Natural killer cell (primary cell): ENCODE measurements at regions not wholly inside any gene's neighbourhood (a gene's known extent, or its start where the extent isn't known, plus 50 kb on each side); places are given as distances from the start of the nearest gene placed in this dataset.
"Not testable (repeated sequence)": the region's sequence is repeated elsewhere in the genome, so short reads cannot be mapped to it uniquely, and the experiment has no call there.

ENCODE experiments used
- ATAC-seq, 3 donors: fragments of 150-1000 bp in 2 of 3; fragments of 200-7000 bp in 1 of 3; cut with Tn5 transposase; 1 replicate in 1 of 3; 2 replicates in 2 of 3; pipeline ENCODE4 v1.10.0; 2021; ENCODE audit warnings: mild to moderate bottlenecking in 2 of 3, moderate library complexity in 2 of 3
- DNase-seq, 2 donors: peaks; one replicate each; pipeline versions ENCODE4 v3.0.0 to v3.0.0-alpha.2; 2013 to 2021; ENCODE audit warnings: mixed read lengths in 1 of 2
- H3K27ac ChIP-seq: one replicate; pipeline ENCODE4 v1.5.1; 2013; ENCODE audit warnings: mild to moderate bottlenecking, low read length
- H3K27me3 ChIP-seq: one replicate; pipeline ENCODE4 v1.6.1; 2013; ENCODE audit warnings: low read length; ENCODE audit not compliant: control insufficient read depth, insufficient read depth
- H3K36me3 ChIP-seq: one replicate; pipeline ENCODE4 v1.6.1; 2013; ENCODE audit warnings: low read length; ENCODE audit not compliant: control insufficient read depth, insufficient read depth
- H3K4me1 ChIP-seq: one replicate; pipeline ENCODE4 v1.6.1; 2013; ENCODE audit warnings: low read length; ENCODE audit not compliant: control insufficient read depth, insufficient read depth
- H3K4me3 ChIP-seq: one replicate; pipeline ENCODE4 v1.5.1; 2013; ENCODE audit warnings: low read length
- H3K9me3 ChIP-seq: one replicate; pipeline ENCODE4 v1.6.1; 2013; ENCODE audit warnings: low read length; ENCODE audit not compliant: control insufficient read depth, insufficient read depth
- H3K27ac Mint-ChIP-seq, 2 donors: one replicate each; pipeline ENCODE4 v1.8.0; 2022; ENCODE audit warnings: mild to moderate bottlenecking in 2 of 2, mixed read lengths in 2 of 2, moderate library complexity in 1 of 2
- H3K27me3 Mint-ChIP-seq, 2 donors: one replicate each; pipeline ENCODE4 v1.8.0; 2022; ENCODE audit warnings: low read depth in 2 of 2, mixed read lengths in 2 of 2
- H3K36me3 Mint-ChIP-seq: one replicate; pipeline ENCODE4 v1.8.0; 2022; ENCODE audit warnings: mixed read lengths
- H3K4me1 Mint-ChIP-seq, 2 donors: one replicate each; pipeline ENCODE4 v1.8.0; 2022; ENCODE audit warnings: mixed read lengths in 2 of 2
- H3K4me3 Mint-ChIP-seq: one replicate; pipeline ENCODE4 v1.8.0; 2022; ENCODE audit warnings: mild to moderate bottlenecking, moderate library complexity, mixed read lengths
- H3K9me3 Mint-ChIP-seq, 2 donors: one replicate each; pipeline ENCODE4 v1.8.0; 2022; ENCODE audit warnings: mixed read lengths in 2 of 2
- WGBS: methylation state at CpG from one replicate; pipeline ENCODE4 v1.1.7; 2013; ENCODE audit warnings: missing lambda C conversion rate; ENCODE audit not compliant: insufficient coverage; 5-methylcytosine and 5-hydroxymethylcytosine counted together
- intact Hi-C: fragments of 100-400 bp; cut with micrococcal nuclease; formaldehyde crosslinking; loops from one replicate; pipeline ENCODE4 v1.14.2; 2022
- TF ChIP-seq, protein P1 (sequence below): fragments of 200-600 bp; IDR thresholded peaks from one replicate; pipeline ENCODE4 v1.8.0; 2022; ENCODE audit warnings: antibody characterized with exemption

DNA sequence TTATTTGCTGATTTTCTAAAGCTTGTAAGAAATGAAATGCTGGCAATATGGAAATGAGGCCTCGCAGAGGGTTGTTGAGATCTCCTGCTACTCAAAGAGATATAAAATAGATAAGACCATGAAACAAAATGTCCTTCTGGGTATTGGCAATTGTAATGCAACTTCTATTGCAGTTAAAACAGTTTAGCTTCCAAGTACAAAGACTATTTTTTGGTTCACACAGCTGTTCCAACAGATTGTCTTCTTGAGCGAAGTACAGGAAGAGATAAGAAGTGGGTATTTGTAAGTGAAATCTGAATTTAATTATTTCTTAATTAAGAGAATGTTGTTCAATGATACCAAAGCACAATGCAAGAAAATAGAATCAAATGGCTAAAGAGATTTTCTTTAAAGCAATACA, 801.5 kb upstream of the GBE1 start:
- no peaks in the 10 kb centered on the region for H3K36me3 ChIP-seq
- H3K4me3 ChIP-seq: no peak overlapping the region
- H3K4me1 Mint-ChIP-seq: no peaks in the 10 kb centered on the region
- no peak overlapping the region for H3K4me3 Mint-ChIP-seq
- TF ChIP-seq, protein P1, sequence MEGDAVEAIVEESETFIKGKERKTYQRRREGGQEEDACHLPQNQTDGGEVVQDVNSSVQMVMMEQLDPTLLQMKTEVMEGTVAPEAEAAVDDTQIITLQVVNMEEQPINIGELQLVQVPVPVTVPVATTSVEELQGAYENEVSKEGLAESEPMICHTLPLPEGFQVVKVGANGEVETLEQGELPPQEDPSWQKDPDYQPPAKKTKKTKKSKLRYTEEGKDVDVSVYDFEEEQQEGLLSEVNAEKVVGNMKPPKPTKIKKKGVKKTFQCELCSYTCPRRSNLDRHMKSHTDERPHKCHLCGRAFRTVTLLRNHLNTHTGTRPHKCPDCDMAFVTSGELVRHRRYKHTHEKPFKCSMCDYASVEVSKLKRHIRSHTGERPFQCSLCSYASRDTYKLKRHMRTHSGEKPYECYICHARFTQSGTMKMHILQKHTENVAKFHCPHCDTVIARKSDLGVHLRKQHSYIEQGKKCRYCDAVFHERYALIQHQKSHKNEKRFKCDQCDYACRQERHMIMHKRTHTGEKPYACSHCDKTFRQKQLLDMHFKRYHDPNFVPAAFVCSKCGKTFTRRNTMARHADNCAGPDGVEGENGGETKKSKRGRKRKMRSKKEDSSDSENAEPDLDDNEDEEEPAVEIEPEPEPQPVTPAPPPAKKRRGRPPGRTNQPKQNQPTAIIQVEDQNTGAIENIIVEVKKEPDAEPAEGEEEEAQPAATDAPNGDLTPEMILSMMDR: no peak
- ATAC-seq: no peak
- intact Hi-C loops: no loop called here
- no peak overlapping the region for H3K27ac ChIP-seq
- H3K9me3 ChIP-seq: peaks cover 11% of the 10 kb centered on the region
- no peaks in the 10 kb centered on the region for H3K27me3 ChIP-seq
- peaks cover 11 to 12% of the 10 kb centered on the region in 2 donors for H3K9me3 Mint-ChIP-seq
- 89% methylated on average over 1 of the region's 2 CpGs for WGBS
- H3K36me3 Mint-ChIP-seq: no peaks in the 10 kb centered on the region
- no peaks in the 10 kb centered on the region for H3K27me3 Mint-ChIP-seq
- H3K27ac Mint-ChIP-seq: no peak overlapping the region
- DNase-seq: no peak
- H3K4me1 ChIP-seq: no peaks in the 10 kb centered on the region

DNA sequence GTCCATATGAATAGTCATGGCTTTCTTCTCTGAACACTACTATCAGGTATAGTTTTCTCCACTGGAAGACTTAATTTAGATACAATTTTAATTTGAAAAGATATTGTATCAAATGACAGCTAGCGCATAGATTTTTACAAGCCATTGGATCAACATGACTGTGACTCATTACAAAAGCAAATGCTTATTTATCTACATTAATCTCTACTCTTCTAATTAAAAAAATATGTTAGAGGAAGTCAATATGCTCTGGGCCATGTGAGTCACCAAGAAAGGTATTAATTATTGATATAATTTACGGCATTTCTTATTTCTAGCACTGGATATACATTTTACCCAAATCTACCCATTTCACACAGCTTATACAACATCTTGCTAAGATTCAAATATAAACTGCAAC, 800.3 kb upstream of the GBE1 start:
- no CpG with 5 or more reads among the region's 2 CpGs for WGBS
- H3K9me3 Mint-ChIP-seq: peaks cover 10 to 11% of the 10 kb centered on the region in 2 donors
- Histone ChIP-seq H3K27me3 (no peaks in the 10 kb centered on the region), H3K36me3 (no peaks in the 10 kb centered on the region), H3K9me3 (peaks cover 6% of the 10 kb centered on the region), H3K4me1 (no peaks in the 10 kb centered on the region), H3K27ac (no peak overlapping the region), H3K4me3 (no peak overlapping the region)
- H3K4me1 Mint-ChIP-seq: no peaks in the 10 kb centered on the region
- no peaks in the 10 kb centered on the region for H3K36me3 Mint-ChIP-seq
- intact Hi-C loops: no loop called here
- H3K4me3 Mint-ChIP-seq: no peak overlapping the region
- TF ChIP-seq, protein P1: no peak
- no peak overlapping the region for H3K27ac Mint-ChIP-seq
- no peaks in the 10 kb centered on the region for H3K27me3 Mint-ChIP-seq
- ATAC-seq (no peak), DNase-seq (no peak)

DNA sequence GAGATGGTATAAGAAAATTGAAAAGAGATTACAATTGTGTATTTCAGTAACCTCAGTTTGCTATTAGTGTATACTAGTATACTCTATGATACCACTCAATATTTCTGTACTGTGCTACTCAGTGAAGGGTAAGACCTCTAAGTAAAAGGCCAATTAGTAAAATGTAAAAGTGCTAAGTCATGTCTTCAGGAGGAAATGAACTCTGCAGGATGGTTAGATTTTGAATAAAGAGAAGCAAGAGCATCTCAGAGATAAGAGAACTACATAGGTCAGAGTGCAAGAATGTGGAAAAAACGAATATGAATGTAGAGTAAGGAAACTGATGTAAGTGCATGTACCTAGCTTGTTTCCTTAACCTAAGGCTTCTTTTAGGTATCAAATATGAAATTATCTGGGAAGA, 796.6 kb upstream of the GBE1 start:
- Histone ChIP-seq H3K4me1 (no peaks in the 10 kb centered on the region), H3K4me3 (no peak overlapping the region), H3K9me3 (no peaks in the 10 kb centered on the region), H3K36me3 (no peaks in the 10 kb centered on the region), H3K27ac (no peak overlapping the region), H3K27me3 (no peaks in the 10 kb centered on the region)
- intact Hi-C loops: no loop called here
- TF ChIP-seq, protein P1: no peak
- no peaks in the 10 kb centered on the region for H3K27me3 Mint-ChIP-seq
- DNase-seq (no peak), ATAC-seq (no peak)
- H3K9me3 Mint-ChIP-seq: peaks cover 11 to 12% of the 10 kb centered on the region in 2 donors
- WGBS: 17% methylated on average over 1 of the region's 1 CpG
- H3K4me1 Mint-ChIP-seq: no peaks in the 10 kb centered on the region
- no peak overlapping the region for H3K4me3 Mint-ChIP-seq
- H3K36me3 Mint-ChIP-seq: no peaks in the 10 kb centered on the region
- H3K27ac Mint-ChIP-seq: no peak overlapping the region

DNA sequence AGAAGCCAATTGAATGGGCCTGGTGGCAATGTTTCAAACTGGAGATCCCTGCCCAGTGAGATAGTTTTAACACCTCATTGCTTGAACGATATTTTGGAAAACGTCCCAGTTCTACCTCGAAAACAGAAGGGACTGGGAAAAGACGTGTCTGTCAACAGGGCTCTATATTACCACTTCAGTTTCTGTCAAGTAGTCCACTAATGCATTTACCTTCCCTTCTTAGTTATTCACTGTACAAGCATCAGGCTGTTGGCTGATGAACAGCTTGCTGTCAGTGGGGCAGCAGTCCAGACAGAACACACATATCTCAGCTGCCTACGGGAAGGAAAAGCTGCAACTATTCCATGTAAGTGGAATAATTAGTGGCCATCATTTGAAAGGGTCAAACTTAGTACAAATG, 794.7 kb upstream of the GBE1 start:
- ATAC-seq (no peak), DNase-seq (no peak)
- Histone ChIP-seq H3K9me3 (no peaks in the 10 kb centered on the region), H3K36me3 (no peaks in the 10 kb centered on the region), H3K27me3 (no peaks in the 10 kb centered on the region), H3K4me1 (no peaks in the 10 kb centered on the region), H3K4me3 (no peak overlapping the region), H3K27ac (no peak overlapping the region)
- Mint-ChIP-seq H3K9me3 (peaks cover 11 to 18% of the 10 kb centered on the region in 2 donors), H3K36me3 (peaks cover 5% of the 10 kb centered on the region), H3K27me3 (no peaks in the 10 kb centered on the region), H3K4me3 (no peak overlapping the region), H3K27ac (no peak overlapping the region), H3K4me1 (no peaks in the 10 kb centered on the region)
- TF ChIP-seq, protein P1: no peak
- WGBS: 83% methylated on average over 4 of the region's 5 CpGs
- intact Hi-C loops: no loop called here

DNA sequence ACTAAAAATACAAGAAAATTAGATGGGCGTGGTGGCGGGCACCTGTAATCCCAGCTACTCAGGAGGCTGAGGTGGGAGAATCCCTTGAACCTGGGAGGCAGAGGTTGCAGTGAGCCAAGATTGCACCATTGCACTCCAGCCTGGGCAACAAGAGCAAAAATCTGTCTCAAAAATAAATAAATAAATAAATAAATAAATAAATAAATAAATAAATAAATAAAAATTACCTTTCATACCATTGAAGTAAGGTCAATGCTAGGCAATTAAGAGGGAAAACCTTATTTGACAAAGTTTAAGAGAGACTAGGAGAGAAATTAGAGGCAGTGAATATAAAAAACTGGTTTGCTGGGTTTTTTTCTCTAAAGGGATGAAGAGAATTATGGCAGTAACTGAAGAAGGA, 781.1 kb upstream of the GBE1 start:
- H3K27ac Mint-ChIP-seq, intact Hi-C loops, H3K36me3 ChIP-seq, H3K27me3 ChIP-seq, H3K27me3 Mint-ChIP-seq, H3K27ac ChIP-seq, H3K4me3 Mint-ChIP-seq, H3K4me3 ChIP-seq, ATAC-seq, H3K36me3 Mint-ChIP-seq, H3K9me3 ChIP-seq, H3K4me1 Mint-ChIP-seq, DNase-seq, H3K4me1 ChIP-seq: not testable (repeated sequence)
- WGBS: 100% methylated on average over 2 of the region's 2 CpGs
- H3K9me3 Mint-ChIP-seq: peaks cover 16 to 18% of the 10 kb centered on the region in 2 donors
